ENCODE measurements at regions not wholly inside any gene's neighbourhood (a gene's known extent, or its start where the extent isn't known, plus 50 kb on each side); places are given as distances from the start of the nearest gene placed in this dataset.

DNA sequence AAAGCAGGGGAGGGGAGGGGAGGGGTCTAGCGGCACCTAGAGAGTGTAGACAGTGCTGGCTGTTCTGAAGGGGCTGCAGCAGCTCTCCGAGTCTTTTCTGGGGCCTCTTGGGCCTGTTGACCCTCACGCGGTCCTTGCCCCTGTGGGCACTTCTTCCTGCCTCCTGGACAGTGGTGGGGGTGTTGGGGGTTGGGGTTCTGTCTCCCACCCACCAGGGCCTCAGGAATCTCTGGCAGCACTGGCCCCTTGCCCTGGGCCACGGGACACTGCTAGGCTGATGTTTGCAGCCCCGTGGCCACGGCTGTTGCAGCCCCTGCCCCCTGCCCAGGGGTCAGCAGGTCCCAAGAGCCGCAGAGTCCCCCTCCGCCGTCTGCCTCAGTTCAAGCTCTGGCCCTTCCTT, 68.9 kb upstream of the INPP5A start:
- TF ChIP-seq EZH2 (IDR thresholded peaks at IDR 0.05; ENCODE audit: insufficient read depth, poor library complexity, severe bottlenecking) (no peak), EZH2phosphoT487 (IDR thresholded peaks at IDR 0.05; ENCODE audit: insufficient read depth, low read depth) (no peak)

Measured in GM23248 (cell line).